Tibial artery (tissue), 4 donors: ENCODE measurements at regions not wholly inside any gene's neighbourhood (a gene's known extent, or its start where the extent isn't known, plus 50 kb on each side); places are given as distances from the start of the nearest gene placed in this dataset.
"Not testable (repeated sequence)": the region's sequence is repeated elsewhere in the genome, so short reads cannot be mapped to it uniquely, and the experiment has no call there.

Source experiments
- DNase-seq, 2 donors: peaks; one replicate each; pipeline ENCODE4 v3.0.0-alpha.2; 2019
- H3K27ac ChIP-seq, 2 donors: fragments of 200-600 bp; sonication (generic) in 1 of 2; 1 replicate in 1 of 2; 2 replicates in 1 of 2; pipeline ENCODE4 v1.5.1; 2018 to 2019; ENCODE audit warnings: mild to moderate bottlenecking in 1 of 2
- H3K27me3 ChIP-seq, 2 donors: fragments of 200-600 bp; sonication (generic) in 1 of 2; one replicate each; pipeline versions ENCODE4 v1.5.1 to v1.6.0; 2016 to 2019
- H3K36me3 ChIP-seq, 3 donors: fragments of 200-600 bp; sonication (generic) in 2 of 3; one replicate each; pipeline ENCODE4 v1.5.1; 2016 to 2019; ENCODE audit warnings: mild to moderate bottlenecking in 2 of 3
- H3K4me1 ChIP-seq, 4 donors: fragments of 200-600 bp; sonication (generic) in 2 of 4; 1 replicate in 3 of 4; 2 replicates in 1 of 4; pipeline ENCODE4 v1.5.1; 2016 to 2019
- H3K4me3 ChIP-seq, 2 donors: fragments of 200-600 bp; sonication (generic) in 1 of 2; 1 replicate in 1 of 2; 2 replicates in 1 of 2; pipeline ENCODE4 v1.5.1; 2018 to 2019; ENCODE audit warnings: mild to moderate bottlenecking in 2 of 2
- H3K9me3 ChIP-seq, 3 donors: fragments of 200-600 bp; sonication (generic) in 1 of 3; one replicate each; pipeline ENCODE4 v1.5.1; 2016 to 2019
- CTCF ChIP-seq, 2 experiments: fragments of 200-600 bp in 1 of 2; fragments of 450-650 bp in 1 of 2; IDR thresholded peaks; one replicate each; pipeline ENCODE4 v1.5.1; 2017 to 2019; ENCODE audit warnings: antibody characterized with exemption in 2 of 2, mild to moderate bottlenecking in 1 of 2, moderate library complexity in 1 of 2
- intact Hi-C: fragments of 100-400 bp; cut with DNase I; formaldehyde crosslinking; loops from one replicate; pipeline ENCODE4 v1.15.0; 2023; ENCODE audit warnings: low total_unique reads

- Histone ChIP-seq H3K4me3 (no peak overlapping the region), H3K9me3 (peaks cover 0 to 10% (median 8%) of the 10 kb centered on the region in 3 donors), H3K4me1 (no peaks in the 10 kb centered on the region)
Observed at GRCh38 chr3:6421666-6422445, 439.1 kb upstream of the GRM7 start.

GRCh38 chr3:6425289-6425820, 435.6 kb upstream of the GRM7 start:
- H3K9me3 ChIP-seq, result peaks cover 0 to 10% (median 8%) of the 10 kb centered on the region in 3 donors
- H3K36me3 ChIP-seq, result no peaks in the 10 kb centered on the region
- H3K27ac ChIP-seq, result no peak overlapping the region
- H3K27me3 ChIP-seq, result no peaks in the 10 kb centered on the region
- DNase-seq, result no peak
- no peaks in the 10 kb centered on the region for H3K4me1 ChIP-seq
- TF ChIP-seq CTCF (IDR thresholded peaks at IDR 0.05), result no peak
- no peak overlapping the region for H3K4me3 ChIP-seq
- intact Hi-C loops, result no loop called here

More at GRCh38 chr3:6421666-6422445, 439.1 kb upstream of the GRM7 start:
- Histone ChIP-seq H3K36me3 (no peaks in the 10 kb centered on the region), H3K27me3 (no peaks in the 10 kb centered on the region), H3K27ac (no peak overlapping the region)
- no peak for DNase-seq
- intact Hi-C loops, result no loop called here
- TF ChIP-seq CTCF (IDR thresholded peaks at IDR 0.05), result no peak

- DNase-seq, H3K36me3 ChIP-seq, H3K9me3 ChIP-seq, H3K27me3 ChIP-seq, intact Hi-C loops, H3K4me3 ChIP-seq, H3K27ac ChIP-seq, H3K4me1 ChIP-seq: not testable (repeated sequence)
Observed at GRCh38 chr3:6428276-6428675, 432.6 kb upstream of the GRM7 start.

- H3K36me3 ChIP-seq, result no peaks in the 10 kb centered on the region
- no peak overlapping the region for H3K4me3 ChIP-seq
- intact Hi-C loops, result no loop called here
- H3K27ac ChIP-seq, result no peak overlapping the region
- no peaks in the 10 kb centered on the region for H3K4me1 ChIP-seq
- no peak for TF ChIP-seq CTCF (IDR thresholded peaks at IDR 0.05)
- DNase-seq, result no peak
- H3K9me3 ChIP-seq, result no peaks in the 10 kb centered on the region
- no peaks in the 10 kb centered on the region for H3K27me3 ChIP-seq
Observed at GRCh38 chr3:6435951-6436350, 425.0 kb upstream of the GRM7 start.

GRCh38 chr3:6437631-6438030, 423.3 kb upstream of the GRM7 start:
- H3K9me3 ChIP-seq, result no peaks in the 10 kb centered on the region
- no peak for DNase-seq
- H3K27me3 ChIP-seq, result no peaks in the 10 kb centered on the region
- TF ChIP-seq CTCF (IDR thresholded peaks at IDR 0.05), result no peak
- H3K4me1 ChIP-seq, result no peaks in the 10 kb centered on the region
- H3K27ac ChIP-seq, result no peak overlapping the region
- intact Hi-C loops, result no loop called here
- no peaks in the 10 kb centered on the region for H3K36me3 ChIP-seq
- no peak overlapping the region for H3K4me3 ChIP-seq

GRCh38 chr3:6438031-6438430, 422.9 kb upstream of the GRM7 start:
- no peak for TF ChIP-seq CTCF (IDR thresholded peaks at IDR 0.05)
- Histone ChIP-seq H3K4me1 (no peaks in the 10 kb centered on the region), H3K27me3 (no peaks in the 10 kb centered on the region), H3K27ac (no peak overlapping the region), H3K9me3 (no peaks in the 10 kb centered on the region), H3K4me3 (no peak overlapping the region), H3K36me3 (no peaks in the 10 kb centered on the region)
- no peak for DNase-seq
- intact Hi-C loops, result no loop called here
